Suprapubic skin (tissue), 4 donors: ENCODE measurements at regions not wholly inside any gene's neighbourhood (a gene's known extent, or its start where the extent isn't known, plus 50 kb on each side); places are given as distances from the start of the nearest gene placed in this dataset.
A peak's percentile ranks its signal among the peaks of the same experiment; 100 is the strongest.

Source experiments
- DNase-seq, 2 donors: peaks; one replicate each; pipeline ENCODE4 v3.0.0-alpha.2; 2019; ENCODE audit warnings: low spot score in 2 of 2
- H3K27ac ChIP-seq: fragments of 200-600 bp; sonication (generic); one replicate; pipeline ENCODE4 v1.5.1; 2019
- H3K27me3 ChIP-seq: fragments of 200-600 bp; sonication (generic); one replicate; pipeline ENCODE4 v1.5.1; 2019
- H3K36me3 ChIP-seq: fragments of 200-600 bp; sonication (generic); one replicate; pipeline ENCODE4 v1.5.1; 2019
- H3K4me1 ChIP-seq: fragments of 200-600 bp; sonication (generic); one replicate; pipeline ENCODE4 v1.5.1; 2019
- H3K4me3 ChIP-seq: fragments of 200-600 bp; sonication (generic); one replicate; pipeline ENCODE4 v1.5.1; 2019; ENCODE audit warnings: mild to moderate bottlenecking
- H3K9me3 ChIP-seq: fragments of 200-600 bp; sonication (generic); one replicate; pipeline ENCODE4 v1.5.1; 2019
- CTCF ChIP-seq, 2 donors: fragments of 200-600 bp in 1 of 2; fragments of 450-650 bp in 1 of 2; sonication (generic) in 1 of 2; IDR thresholded peaks; one replicate each; pipeline ENCODE4 v1.5.1; 2016 to 2019; ENCODE audit warnings: antibody characterized with exemption in 2 of 2, mild to moderate bottlenecking in 1 of 2, moderate library complexity in 1 of 2
- EP300 ChIP-seq: sonication (generic); formaldehyde crosslinking; IDR thresholded peaks from one replicate; pipeline ENCODE4 v1.6.1; 2017; ENCODE audit warnings: antibody characterized with exemption
- POLR2A ChIP-seq, 2 donors: fragments of 450-650 bp; IDR thresholded peaks; one replicate each; pipeline ENCODE4 v1.6.1; 2017; ENCODE audit warnings: antibody characterized with exemption in 2 of 2, mild to moderate bottlenecking in 2 of 2, moderate library complexity in 2 of 2
- POLR2AphosphoS5 ChIP-seq, 3 donors: sonication (generic); formaldehyde crosslinking; IDR thresholded peaks; one replicate each; pipeline ENCODE4 v1.6.1; 2017; ENCODE audit warnings: antibody characterized with exemption in 3 of 3
- WGBS: methylation state at CpG from one replicate; pipeline ENCODE4 v1.1.5; 2018; 5-methylcytosine and 5-hydroxymethylcytosine counted together

GRCh38 chr9:86585422-86586143 lies 231.4 kb upstream of the TUT7 start:
- Histone ChIP-seq H3K4me1 (peaks cover 8% of the 10 kb centered on the region), H3K27me3 (no peaks in the 10 kb centered on the region), H3K9me3 (no peaks in the 10 kb centered on the region), H3K27ac (peak overlapping the region; percentile 52), H3K4me3 (peak overlapping the region; percentile 23), H3K36me3 (no peaks in the 10 kb centered on the region)
- 47% methylated on average over 7 of the region's 7 CpGs for WGBS
- TF ChIP-seq CTCF (IDR thresholded peaks at IDR 0.05), result no peak
- TF ChIP-seq POLR2AphosphoS5 (IDR thresholded peaks at IDR 0.05), result no peak
- TF ChIP-seq EP300, result no peak
- TF ChIP-seq POLR2A (IDR thresholded peaks at IDR 0.05), result no peak
- no peak for DNase-seq

- Histone ChIP-seq H3K9me3 (no peaks in the 10 kb centered on the region), H3K36me3 (no peaks in the 10 kb centered on the region), H3K4me1 (peaks cover 16% of the 10 kb centered on the region), H3K4me3 (no peak overlapping the region), H3K27ac (no peak overlapping the region), H3K27me3 (no peaks in the 10 kb centered on the region)
- no peak for DNase-seq
- 79% methylated on average over 6 of the region's 6 CpGs for WGBS
- TF ChIP-seq CTCF (IDR thresholded peaks at IDR 0.05) (no peak), POLR2A (IDR thresholded peaks at IDR 0.05) (no peak), POLR2AphosphoS5 (IDR thresholded peaks at IDR 0.05) (no peak), EP300 (no peak)
These were observed 226.5 kb upstream of the TUT7 start for GRCh38 chr9:86580688-86581087.

- Histone ChIP-seq H3K4me3 (no peak overlapping the region), H3K4me1 (peaks cover 13% of the 10 kb centered on the region), H3K36me3 (no peaks in the 10 kb centered on the region), H3K9me3 (no peaks in the 10 kb centered on the region), H3K27me3 (no peaks in the 10 kb centered on the region), H3K27ac (no peak overlapping the region)
- no peak for TF ChIP-seq POLR2AphosphoS5 (IDR thresholded peaks at IDR 0.05)
- WGBS, result 90% methylated on average over 3 of the region's 3 CpGs
- no peak for DNase-seq
These were observed 224.5 kb upstream of the TUT7 start for GRCh38 chr9:86578722-86579121.

- H3K4me3 ChIP-seq, result no peak overlapping the region
- no peak overlapping the region for H3K27ac ChIP-seq
- TF ChIP-seq POLR2AphosphoS5 (IDR thresholded peaks at IDR 0.05), result no peak
- TF ChIP-seq POLR2A (IDR thresholded peaks at IDR 0.05), result no peak
- TF ChIP-seq CTCF (IDR thresholded peaks at IDR 0.05), result no peak
- no peak for TF ChIP-seq EP300
- DNase-seq, result no peak
- H3K9me3 ChIP-seq, result no peaks in the 10 kb centered on the region
- no peaks in the 10 kb centered on the region for H3K27me3 ChIP-seq
- 88% methylated on average over 24 of the region's 30 CpGs for WGBS
- peaks cover 13% of the 10 kb centered on the region for H3K4me1 ChIP-seq
- no peaks in the 10 kb centered on the region for H3K36me3 ChIP-seq
These were observed 223.5 kb upstream of the TUT7 start for GRCh38 chr9:86577420-86578333.

- no peaks in the 10 kb centered on the region for H3K9me3 ChIP-seq
- no peaks in the 10 kb centered on the region for H3K27me3 ChIP-seq
- peaks cover 13% of the 10 kb centered on the region for H3K4me1 ChIP-seq
- H3K4me3 ChIP-seq, result no peak overlapping the region
- 74% methylated on average over 9 of the region's 9 CpGs for WGBS
- DNase-seq, result no peak
- H3K36me3 ChIP-seq, result no peaks in the 10 kb centered on the region
- no peak for TF ChIP-seq CTCF (IDR thresholded peaks at IDR 0.05)
- no peak for TF ChIP-seq EP300
- no peak for TF ChIP-seq POLR2A (IDR thresholded peaks at IDR 0.05)
- TF ChIP-seq POLR2AphosphoS5 (IDR thresholded peaks at IDR 0.05), result no peak
- H3K27ac ChIP-seq, result peak overlapping the region; percentile 41
These were observed 221.8 kb upstream of the TUT7 start for GRCh38 chr9:86575825-86576525.
